Activated CD4-positive, alpha-beta T cell treated with anti-CD3 and anti-CD28 coated beads, Interleukin-2, amount 50 U/mL, for 16 hours (primary cell): ENCODE measurements at regions not wholly inside any gene's neighbourhood (a gene's known extent, or its start where the extent isn't known, plus 50 kb on each side); places are given as distances from the start of the nearest gene placed in this dataset.

Experiments
- DNase-seq: peaks from one replicate; pipeline ENCODE4 v3.0.0-alpha.2; 2020

GRCh38 chr5:123785162-123786071 lies 273.4 kb downstream of the CSNK1G3 start:
- DNase-seq: no peak

DNA sequence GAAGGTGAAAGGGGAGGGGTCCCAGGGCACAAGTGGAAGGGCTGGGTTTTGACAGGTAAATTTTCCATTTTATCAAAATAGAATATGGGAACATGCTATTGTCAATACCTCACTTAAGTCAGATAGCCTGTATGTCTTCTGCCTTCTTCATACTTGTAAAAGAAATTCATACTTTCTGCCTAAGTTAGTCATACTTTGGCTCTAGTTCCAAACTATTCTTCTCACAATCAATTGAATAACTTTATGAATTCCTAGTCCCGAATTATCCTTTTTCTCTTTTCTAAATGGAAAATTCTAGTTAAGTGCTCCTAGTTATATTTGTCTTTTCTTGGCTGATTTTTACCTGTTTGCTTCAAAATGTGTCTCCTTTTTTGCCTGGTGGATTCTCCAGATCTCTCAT lies 271.4 kb downstream of the CSNK1G3 start:
- no peak for DNase-seq

- DNase-seq: no peak
Measured at GRCh38 chr5:123778641-123779040, 266.7 kb downstream of the CSNK1G3 start.

- DNase-seq: no peak
Measured at GRCh38 chr5:123776761-123777160, 264.8 kb downstream of the CSNK1G3 start.

DNA sequence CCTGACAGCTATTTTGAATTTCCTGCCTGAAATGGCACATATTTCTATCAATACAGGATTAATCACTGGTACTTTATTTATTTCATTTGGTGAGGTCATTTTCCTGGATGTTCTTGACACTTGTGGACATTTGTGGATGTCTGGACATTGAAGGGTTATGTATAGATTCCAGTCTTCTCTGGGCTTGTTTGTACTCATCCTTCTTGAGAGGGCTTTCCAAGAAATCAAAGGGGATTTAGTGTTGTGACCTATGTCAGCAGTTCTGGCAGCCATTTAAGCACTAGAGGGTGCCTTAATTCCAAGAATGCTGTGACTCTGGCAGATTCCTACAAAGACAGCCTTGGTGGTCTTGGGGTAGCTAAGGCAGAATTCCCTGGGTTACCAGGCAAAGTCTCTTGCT lies 259.7 kb downstream of the CSNK1G3 start:
- no peak for DNase-seq

DNA sequence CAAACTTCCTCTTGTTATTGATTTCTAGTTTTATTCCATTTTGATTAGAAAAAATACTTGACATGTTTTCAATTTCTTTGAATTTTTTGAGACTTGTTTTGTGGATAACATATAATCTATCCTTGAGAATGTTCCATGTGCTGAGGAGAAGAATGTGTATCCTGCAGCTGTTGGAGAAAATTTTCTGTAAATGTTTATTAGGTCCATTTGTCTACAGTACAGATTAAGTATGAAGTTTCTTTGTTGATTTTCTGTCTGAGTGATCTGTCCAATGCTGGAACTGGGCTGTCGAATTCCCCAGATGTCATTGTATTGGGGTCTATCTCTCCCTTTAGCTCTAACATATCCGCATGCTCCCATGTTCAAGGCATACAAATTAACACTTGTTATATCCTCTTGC lies 251.2 kb downstream of the CSNK1G3 start:
- no peak for DNase-seq

DNA sequence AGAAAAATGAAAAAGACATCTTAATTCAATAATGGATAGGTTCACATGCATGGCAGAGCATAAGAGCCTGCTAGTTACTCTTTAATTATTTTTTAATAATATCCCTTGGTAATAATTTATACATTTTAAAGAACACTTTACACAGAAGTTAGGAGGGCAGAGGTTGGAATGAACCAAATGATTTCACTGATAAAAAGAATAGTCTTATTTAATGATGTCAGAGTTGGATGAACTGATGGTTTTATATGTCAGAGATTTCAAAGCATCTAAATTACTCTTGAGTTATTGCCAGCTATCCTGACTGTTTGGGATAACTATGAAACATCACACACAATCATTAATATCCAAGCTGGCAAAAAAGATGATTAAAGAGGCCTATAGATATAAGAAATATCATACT lies 244.8 kb downstream of the CSNK1G3 start:
- DNase-seq: no peak

GRCh38 chr5:123756318-123756665 lies 244.3 kb downstream of the CSNK1G3 start:
- DNase-seq: no peak

GRCh38 chr5:123755653-123756317 lies 243.8 kb downstream of the CSNK1G3 start:
- no peak for DNase-seq

GRCh38 chr5:123754908-123755307 lies 242.9 kb downstream of the CSNK1G3 start:
- no peak for DNase-seq

DNA sequence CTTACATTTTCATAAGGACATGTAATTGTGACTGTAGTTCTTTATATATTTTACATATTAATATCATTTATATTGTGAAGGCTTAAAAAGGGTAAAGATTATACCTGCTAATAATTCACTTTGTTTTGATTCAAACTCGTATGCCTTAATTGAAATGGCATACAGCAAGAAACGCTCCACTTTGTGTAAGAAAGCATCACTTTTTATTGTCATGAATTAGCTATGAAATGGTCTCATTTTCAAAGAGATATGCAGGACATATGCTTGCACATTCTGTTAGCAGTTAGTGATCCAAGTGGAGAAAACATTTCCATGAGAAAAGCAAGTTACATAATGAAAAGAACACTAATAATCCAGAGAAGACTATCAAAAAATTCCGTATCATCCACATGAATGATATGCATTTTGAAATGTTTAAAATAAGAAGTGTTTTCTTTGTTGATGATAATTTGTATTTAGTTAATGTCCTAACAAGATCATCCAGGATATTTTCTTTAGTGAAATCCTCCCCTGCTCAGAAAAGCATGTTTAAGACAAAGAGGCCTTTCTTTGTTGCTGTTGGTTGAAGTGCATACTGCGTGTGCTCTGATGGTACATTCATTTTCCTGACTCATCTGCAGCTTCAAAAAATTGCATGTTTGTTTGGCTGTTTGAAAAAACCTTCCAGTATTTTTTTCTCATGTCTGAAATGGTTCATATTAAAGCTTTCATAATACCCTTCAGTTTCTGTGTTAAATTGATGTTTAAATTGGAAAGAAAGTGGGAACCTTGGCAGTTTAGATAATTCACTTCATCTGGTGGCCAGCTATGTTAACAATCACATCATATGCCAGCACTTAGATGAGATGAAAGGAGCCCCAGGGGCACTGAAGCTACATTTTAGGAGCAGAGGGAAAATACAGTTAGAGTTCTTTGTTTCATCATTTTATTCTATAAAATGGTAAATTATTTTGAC lies 242.2 kb downstream of the CSNK1G3 start:
- no peak for DNase-seq

DNA sequence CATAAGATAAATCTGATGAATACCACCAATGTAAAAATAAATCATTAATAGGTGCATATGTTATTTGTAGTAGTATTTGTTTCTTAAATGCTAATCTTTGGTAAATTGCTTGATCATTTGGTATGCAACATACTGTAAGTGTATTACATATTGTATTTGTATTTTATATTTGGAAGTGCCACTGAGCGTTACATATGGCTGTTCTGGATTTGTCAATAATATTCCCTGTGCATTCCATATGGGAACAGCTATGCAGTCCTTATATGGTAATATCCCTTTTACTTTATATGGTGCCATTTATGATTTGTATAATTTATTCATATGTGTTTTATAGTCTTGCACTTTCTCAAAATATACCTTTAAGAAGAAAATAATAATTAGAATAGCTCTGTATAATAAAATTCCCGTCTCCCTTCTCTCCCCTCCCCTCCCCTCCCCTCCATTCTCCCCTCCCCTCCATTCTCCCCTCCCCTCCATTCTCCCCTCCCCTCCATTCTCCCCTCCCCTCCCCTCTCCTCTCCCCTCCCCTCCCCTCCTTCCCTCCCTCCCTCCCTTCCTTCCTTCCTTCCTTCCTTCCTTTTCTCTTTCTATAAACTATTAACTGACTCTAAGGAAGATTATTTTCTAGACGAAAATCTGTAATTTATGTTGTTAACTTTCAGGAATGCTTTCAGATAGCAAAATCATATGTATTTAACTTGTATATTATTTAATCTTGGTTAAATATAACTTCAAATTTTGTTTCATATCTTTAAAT lies 241.4 kb downstream of the CSNK1G3 start:
- no peak for DNase-seq

GRCh38 chr5:123752552-123753179 lies 240.7 kb downstream of the CSNK1G3 start:
- DNase-seq: no peak

GRCh38 chr5:123751670-123752069 lies 239.7 kb downstream of the CSNK1G3 start:
- no peak for DNase-seq

GRCh38 chr5:123748239-123748638 lies 236.3 kb downstream of the CSNK1G3 start:
- DNase-seq: no peak

- DNase-seq: no peak
Measured at GRCh38 chr5:123746683-123747360, 234.8 kb downstream of the CSNK1G3 start.

- no peak for DNase-seq
Measured at GRCh38 chr5:123743990-123744583, 232.1 kb downstream of the CSNK1G3 start.

GRCh38 chr5:123735384-123735783 lies 223.4 kb downstream of the CSNK1G3 start:
- DNase-seq: no peak

DNA sequence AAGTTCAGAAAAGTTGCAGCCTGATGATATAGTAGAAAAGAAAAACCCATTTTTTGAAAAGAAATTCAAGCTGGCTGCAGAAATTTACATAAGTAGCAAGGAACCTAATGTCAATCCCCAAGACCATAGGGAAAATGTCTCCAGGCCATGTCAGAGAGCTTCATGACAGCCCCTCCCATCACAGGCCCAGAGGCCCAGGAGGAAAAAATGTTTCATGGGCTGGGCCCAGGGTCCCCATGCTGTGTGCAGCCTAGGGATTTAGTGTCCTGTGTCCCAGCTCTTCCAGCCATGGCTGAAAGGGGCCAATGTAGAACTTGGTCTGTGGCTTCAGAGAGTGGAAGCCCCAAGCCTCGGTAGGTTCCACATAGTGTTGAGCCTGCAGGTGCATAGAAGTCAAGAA lies 220.3 kb downstream of the CSNK1G3 start:
- no peak for DNase-seq

DNA sequence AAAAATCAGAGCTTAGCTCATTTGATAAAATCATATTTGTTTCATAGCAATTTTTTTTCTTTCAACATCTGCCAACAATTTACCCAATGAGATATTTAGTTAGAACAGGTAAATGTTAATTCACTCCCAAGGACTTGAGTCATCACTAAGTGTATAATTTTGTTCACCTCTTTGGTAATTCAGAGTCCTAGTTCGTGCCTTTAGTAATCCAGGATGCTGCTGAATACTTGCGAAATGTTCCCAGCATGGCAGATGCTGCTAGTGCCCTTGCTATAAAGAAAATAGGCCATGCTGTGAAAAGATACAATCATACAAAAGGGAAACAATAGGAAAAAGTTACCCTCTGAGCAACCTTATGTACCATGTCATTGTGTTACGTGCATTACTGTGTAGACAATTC lies 210.5 kb downstream of the CSNK1G3 start:
- no peak for DNase-seq

DNA sequence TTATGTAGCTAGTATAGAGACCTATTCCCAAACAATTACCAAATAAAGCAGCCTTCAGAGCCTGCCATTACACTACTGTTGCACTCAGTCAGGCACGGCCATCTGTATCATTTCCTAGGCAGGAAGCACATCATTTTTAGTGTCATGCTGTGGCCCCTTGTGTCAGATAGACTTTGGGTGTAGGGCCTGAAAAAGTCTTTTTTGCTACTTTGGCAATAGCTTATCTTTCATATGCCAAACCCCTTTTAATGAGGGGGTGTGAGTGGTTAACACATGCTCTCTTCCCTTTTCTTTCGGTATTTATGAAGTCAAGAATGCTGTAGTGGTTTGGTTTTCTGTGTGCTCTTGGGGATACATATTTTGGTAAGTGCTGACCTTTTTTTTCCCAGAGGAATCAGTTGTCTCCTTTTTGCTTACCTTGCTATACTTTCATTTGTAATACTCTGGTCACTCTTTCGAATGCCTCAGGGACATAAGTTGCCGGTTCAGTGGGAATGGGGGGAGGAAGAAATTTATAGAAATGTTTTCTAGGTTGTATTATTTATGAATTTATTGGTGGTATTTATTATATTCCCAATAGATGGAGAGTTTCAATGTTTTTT lies 209.8 kb downstream of the CSNK1G3 start:
- no peak for DNase-seq
